ENCODE measurements at regions not wholly inside any gene's neighbourhood (a gene's known extent, or its start where the extent isn't known, plus 50 kb on each side); places are given as distances from the start of the nearest gene placed in this dataset.
A peak's percentile ranks its signal among the peaks of the same experiment; 100 is the strongest.

- Histone ChIP-seq H3K4me3 (ENCODE audit: low read length) (no peak overlapping the region), H3K9ac (ENCODE audit: low read length) (no peak overlapping the region), H3K27me3 (ENCODE audit: control insufficient read depth, insufficient read depth, low read length) (no peaks in the 10 kb centered on the region), H3K9me3 (ENCODE audit: control insufficient read depth, low read length) (no peaks in the 10 kb centered on the region), H3K36me3 (ENCODE audit: control insufficient read depth, insufficient read depth, low read length) (no peaks in the 10 kb centered on the region), H3K4me1 (ENCODE audit: control insufficient read depth, insufficient read depth, low read length) (peaks cover 3% of the 10 kb centered on the region)
These were observed 300.2 kb downstream of the CLIC5 start for GRCh38 chr6:45715508-45715803.

- no peaks in the 10 kb centered on the region for H3K36me3 ChIP-seq (ENCODE audit: control insufficient read depth, insufficient read depth, low read length)
- H3K9ac ChIP-seq (ENCODE audit: low read length): peak overlapping the region; percentile 19
- no peak overlapping the region for H3K4me3 ChIP-seq (ENCODE audit: low read length)
- no peaks in the 10 kb centered on the region for H3K9me3 ChIP-seq (ENCODE audit: control insufficient read depth, low read length)
- no peaks in the 10 kb centered on the region for H3K27me3 ChIP-seq (ENCODE audit: control insufficient read depth, insufficient read depth, low read length)
- H3K4me1 ChIP-seq (ENCODE audit: control insufficient read depth, insufficient read depth, low read length): peaks cover 7% of the 10 kb centered on the region
These were observed 300.7 kb downstream of the CLIC5 start for GRCh38 chr6:45714741-45715507.

- H3K36me3 ChIP-seq (ENCODE audit: control insufficient read depth, insufficient read depth, low read length): no peaks in the 10 kb centered on the region
These were observed 301.5 kb downstream of the CLIC5 start for GRCh38 chr6:45714006-45714730.

More at GRCh38 chr6:45714006-45714730, 301.5 kb downstream of the CLIC5 start:
- Histone ChIP-seq H3K27me3 (ENCODE audit: control insufficient read depth, insufficient read depth, low read length) (no peaks in the 10 kb centered on the region), H3K4me3 (ENCODE audit: low read length) (no peak overlapping the region), H3K9me3 (ENCODE audit: control insufficient read depth, low read length) (no peaks in the 10 kb centered on the region), H3K9ac (ENCODE audit: low read length) (peak overlapping the region; percentile 19), H3K4me1 (ENCODE audit: control insufficient read depth, insufficient read depth, low read length) (peaks cover 7% of the 10 kb centered on the region)
